PC-9 (cell line): ENCODE measurements at regions not wholly inside any gene's neighbourhood (a gene's known extent, or its start where the extent isn't known, plus 50 kb on each side); places are given as distances from the start of the nearest gene placed in this dataset.

Experiments used
- BruUV-seq: library from RNA; stranded (reverse); fragments of 400-500 nt; replicated peaks from 2 replicates; lab custom pipeline; 2021; lab: Mats Ljungman, UMichigan
- CTCF ChIA-PET: fragments of 300-600 bp; sonication (Branson Sonifier 250); formaldehyde crosslinking; loops from one replicate; lab custom pipeline; 2022; ENCODE audit warnings: antibody characterized with exemption; lab: Charles Lee
- POLR2A ChIA-PET: fragments of 300-600 bp; sonication (Branson Sonifier 250); formaldehyde crosslinking; loops from one replicate; lab custom pipeline; 2022; ENCODE audit warnings: antibody characterized with exemption; ENCODE audit not compliant: unreplicated experiment; lab: Charles Lee
- DNase-seq, 2 experiments: peaks; one replicate each; pipeline versions ENCODE4 v3.0.0 to v3.0.0-alpha.2; 2015 to 2022; ENCODE audit warnings: mixed read lengths in 1 of 2
- H2AFZ ChIP-seq: fragments of 200-600 bp; sonication (generic); 2 replicates; pipeline ENCODE4 v1.8.1; 2017; ENCODE audit warnings: antibody characterized with exemption
- H3F3A ChIP-seq: fragments of 200-600 bp; sonication (generic); 2 replicates; pipeline ENCODE4 v1.8.1; 2017; ENCODE audit warnings: antibody characterized with exemption, mild to moderate bottlenecking, low read depth; ENCODE audit not compliant: insufficient read depth
- H3K27ac ChIP-seq: fragments of 200-600 bp; sonication (generic); 2 replicates; pipeline ENCODE4 v1.6.1; 2016; ENCODE audit warnings: mixed run types
- H3K27me3 ChIP-seq: fragments of 200-600 bp; sonication (generic); 2 replicates; pipeline ENCODE4 v1.6.1; 2016; ENCODE audit warnings: low read depth, mixed run types; ENCODE audit not compliant: insufficient read depth
- H3K36me3 ChIP-seq: fragments of 200-600 bp; sonication (generic); 2 replicates; pipeline ENCODE4 v1.6.1; 2016; ENCODE audit warnings: low read depth, mixed run types
- H3K4me1 ChIP-seq: fragments of 200-600 bp; sonication (generic); replicated peaks from 2 replicates; pipeline ENCODE4 v1.6.1; 2016; ENCODE audit warnings: mixed run types; ENCODE audit not compliant: insufficient read depth
- H3K4me2 ChIP-seq: fragments of 200-600 bp; sonication (generic); 2 replicates; pipeline ENCODE4 v1.6.1; 2017; ENCODE audit warnings: mixed run types
- H3K4me3 ChIP-seq: fragments of 200-600 bp; sonication (generic); 2 replicates; pipeline ENCODE4 v1.6.1; 2016; ENCODE audit warnings: mixed run types
- H3K79me2 ChIP-seq: fragments of 200-600 bp; sonication (generic); 2 replicates; pipeline ENCODE4 v1.6.1; 2017; ENCODE audit warnings: low read depth, mixed run types
- H3K9me2 ChIP-seq: fragments of 200-600 bp; sonication (generic); 2 replicates; pipeline ENCODE4 v1.8.1; 2017; ENCODE audit warnings: mild to moderate bottlenecking; ENCODE audit not compliant: insufficient read depth
- H3K9me3 ChIP-seq: fragments of 200-600 bp; sonication (generic); 2 replicates; pipeline ENCODE4 v1.8.1; 2016; ENCODE audit warnings: low read depth; ENCODE audit not compliant: insufficient read depth
- H4K20me1 ChIP-seq: fragments of 200-600 bp; sonication (generic); 2 replicates; pipeline ENCODE4 v1.8.1; 2017; ENCODE audit not compliant: insufficient read depth
- EZH2 ChIP-seq: fragments of 200-600 bp; sonication (generic); IDR thresholded peaks from 2 replicates; pipeline ENCODE4 v1.8.0; 2017; ENCODE audit warnings: antibody characterized with exemption, low read depth
- intact Hi-C: fragments of 100-400 bp; cut with micrococcal nuclease; formaldehyde crosslinking; loops from one replicate; pipeline ENCODE4 v1.10.0; 2022; ENCODE audit not compliant: unreplicated experiment
- TF ChIP-seq, protein P1 (sequence below): fragments of 200-600 bp; sonication (generic); conservative IDR thresholded peaks from 2 replicates; pipeline ENCODE4 v1.6.1; 2017; ENCODE audit warnings: mixed run types, antibody characterized with exemption, mild to moderate bottlenecking, moderate library complexity

DNA sequence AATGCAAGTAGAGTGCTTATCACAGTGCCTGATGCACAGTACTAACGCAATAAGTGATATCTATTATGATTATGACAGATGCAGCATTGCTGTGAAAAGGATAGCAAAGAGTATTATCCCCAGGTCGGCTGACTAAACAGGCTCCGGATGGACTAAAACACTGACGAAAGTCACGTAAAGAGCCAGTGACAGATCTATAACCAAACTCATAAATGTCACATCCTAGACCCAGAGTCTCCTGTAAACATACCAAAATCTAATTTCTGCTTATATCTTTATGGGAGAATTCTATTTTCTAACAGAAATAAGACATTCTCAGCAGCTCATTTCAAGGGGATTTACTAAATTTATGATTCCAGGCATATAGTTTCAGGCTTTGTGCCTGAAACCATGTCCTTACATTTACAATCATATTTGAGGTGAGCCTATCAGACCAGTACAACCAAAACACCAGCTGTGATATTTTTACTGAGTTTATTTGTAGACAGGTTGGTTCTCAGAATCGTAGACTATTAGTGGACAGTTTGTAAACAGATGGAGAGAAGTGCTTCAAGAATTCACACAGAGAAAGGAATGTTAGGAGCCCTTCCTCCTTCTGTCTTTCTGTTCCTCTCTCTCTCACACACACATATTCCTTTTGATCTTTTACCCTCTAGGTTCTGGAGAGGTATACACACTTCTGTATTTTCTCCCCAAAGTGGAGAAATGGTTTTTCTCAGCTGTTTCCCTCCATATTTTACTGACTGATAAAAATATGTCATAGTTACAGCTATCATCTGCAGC, 52.4 kb upstream of the WDR26 start:
- no peaks in the 10 kb centered on the region for H3K36me3 ChIP-seq
- intact Hi-C loops: no loop called here
- no peaks in the 10 kb centered on the region for H3K79me2 ChIP-seq
- TF ChIP-seq EZH2: no peak
- TF ChIP-seq, protein P1, sequence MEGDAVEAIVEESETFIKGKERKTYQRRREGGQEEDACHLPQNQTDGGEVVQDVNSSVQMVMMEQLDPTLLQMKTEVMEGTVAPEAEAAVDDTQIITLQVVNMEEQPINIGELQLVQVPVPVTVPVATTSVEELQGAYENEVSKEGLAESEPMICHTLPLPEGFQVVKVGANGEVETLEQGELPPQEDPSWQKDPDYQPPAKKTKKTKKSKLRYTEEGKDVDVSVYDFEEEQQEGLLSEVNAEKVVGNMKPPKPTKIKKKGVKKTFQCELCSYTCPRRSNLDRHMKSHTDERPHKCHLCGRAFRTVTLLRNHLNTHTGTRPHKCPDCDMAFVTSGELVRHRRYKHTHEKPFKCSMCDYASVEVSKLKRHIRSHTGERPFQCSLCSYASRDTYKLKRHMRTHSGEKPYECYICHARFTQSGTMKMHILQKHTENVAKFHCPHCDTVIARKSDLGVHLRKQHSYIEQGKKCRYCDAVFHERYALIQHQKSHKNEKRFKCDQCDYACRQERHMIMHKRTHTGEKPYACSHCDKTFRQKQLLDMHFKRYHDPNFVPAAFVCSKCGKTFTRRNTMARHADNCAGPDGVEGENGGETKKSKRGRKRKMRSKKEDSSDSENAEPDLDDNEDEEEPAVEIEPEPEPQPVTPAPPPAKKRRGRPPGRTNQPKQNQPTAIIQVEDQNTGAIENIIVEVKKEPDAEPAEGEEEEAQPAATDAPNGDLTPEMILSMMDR: no peak
- 0 out of 2 replicates have a peak, but pooled peaks cover 1% of the 10 kb centered on the region for H3K9me2 ChIP-seq
- CTCF ChIA-PET: no interaction called here
- no peaks in the 10 kb centered on the region for H4K20me1 ChIP-seq
- peaks cover 32% of the 10 kb centered on the region for H3K4me1 ChIP-seq
- peaks cover 7% of the 10 kb centered on the region; the same call in 1 of the 2 replicates for H3F3A ChIP-seq
- no TSS peak for BruUV-seq
- no peak overlapping the region for H3K27ac ChIP-seq
- H2AFZ ChIP-seq: no peak overlapping the region
- no peak for DNase-seq
- no peak overlapping the region for H3K4me3 ChIP-seq
- H3K9me3 ChIP-seq: no peaks in the 10 kb centered on the region; the same call in 1 of the 2 replicates
- H3K27me3 ChIP-seq: no peaks in the 10 kb centered on the region
- no peak overlapping the region for H3K4me2 ChIP-seq
- POLR2A ChIA-PET: interaction anchor here (0.6 kb wide), 1 partner anchor 12 kb away, joined by 3 read pairs; no protein-coding TSS in a partner anchor

DNA sequence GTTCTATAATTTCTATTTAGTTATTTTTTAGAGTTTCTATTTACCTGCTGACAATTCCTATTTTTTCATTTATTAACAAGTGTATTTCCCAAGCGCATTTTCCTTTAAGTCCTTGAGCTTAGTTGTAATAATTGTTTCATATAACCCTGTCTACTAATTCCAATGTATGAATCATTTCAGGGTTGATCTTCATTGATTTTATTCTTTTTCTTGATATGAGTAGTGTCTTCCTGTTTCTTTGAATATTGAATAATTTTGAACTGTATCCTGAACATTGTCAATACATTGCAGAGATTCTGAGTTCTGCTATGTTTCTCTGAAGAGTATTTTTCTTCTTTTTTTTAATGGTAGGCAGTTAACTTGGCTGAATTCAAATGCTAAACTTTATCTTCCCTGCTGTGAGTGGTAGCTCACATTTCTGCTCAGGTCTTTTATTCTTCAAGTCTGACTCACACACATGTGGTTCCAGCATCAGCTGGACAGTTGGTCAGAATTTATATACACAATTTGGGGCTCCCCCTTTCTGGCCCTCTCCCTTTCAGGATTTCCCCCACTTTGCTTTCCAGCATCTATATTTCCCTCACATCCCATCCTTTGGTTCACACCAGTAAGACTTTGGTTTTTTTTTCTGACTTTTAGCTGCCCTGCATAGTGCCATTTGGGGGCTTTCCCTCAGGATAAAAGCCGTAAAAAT, 54.4 kb upstream of the WDR26 start:
- Histone ChIP-seq H3K36me3 (no peaks in the 10 kb centered on the region), H3F3A (no peaks in the 10 kb centered on the region), H3K79me2 (no peaks in the 10 kb centered on the region), H3K9me3 (no peaks in the 10 kb centered on the region; the same call in 1 of the 2 replicates), H3K4me1 (peaks cover 39% of the 10 kb centered on the region), H3K27ac (no peak overlapping the region; the same call in 1 of the 2 replicates), H2AFZ (no peak overlapping the region), H4K20me1 (no peaks in the 10 kb centered on the region), H3K4me2 (peak overlapping the region; percentile 19; the same call in 1 of the 2 replicates), H3K27me3 (no peaks in the 10 kb centered on the region), H3K4me3 (no peak overlapping the region), H3K9me2 (0 out of 2 replicates have a peak, but pooled peaks cover 4% of the 10 kb centered on the region)
- POLR2A ChIA-PET: interaction anchor here (0.6 kb wide), 2 partner anchors 34 to 53 kb away, joined by 3 to 7 read pairs; no protein-coding TSS in a partner anchor
- intact Hi-C loops: no loop called here
- no peak for DNase-seq
- no TSS peak for BruUV-seq
- TF ChIP-seq, protein P1: no peak
- TF ChIP-seq EZH2: no peak
- CTCF ChIA-PET: interaction anchor here (0.6 to 0.7 kb wide), 2 partner anchors 26 to 1485 kb away, joined by 4 to 5 read pairs; no protein-coding TSS in a partner anchor

DNA sequence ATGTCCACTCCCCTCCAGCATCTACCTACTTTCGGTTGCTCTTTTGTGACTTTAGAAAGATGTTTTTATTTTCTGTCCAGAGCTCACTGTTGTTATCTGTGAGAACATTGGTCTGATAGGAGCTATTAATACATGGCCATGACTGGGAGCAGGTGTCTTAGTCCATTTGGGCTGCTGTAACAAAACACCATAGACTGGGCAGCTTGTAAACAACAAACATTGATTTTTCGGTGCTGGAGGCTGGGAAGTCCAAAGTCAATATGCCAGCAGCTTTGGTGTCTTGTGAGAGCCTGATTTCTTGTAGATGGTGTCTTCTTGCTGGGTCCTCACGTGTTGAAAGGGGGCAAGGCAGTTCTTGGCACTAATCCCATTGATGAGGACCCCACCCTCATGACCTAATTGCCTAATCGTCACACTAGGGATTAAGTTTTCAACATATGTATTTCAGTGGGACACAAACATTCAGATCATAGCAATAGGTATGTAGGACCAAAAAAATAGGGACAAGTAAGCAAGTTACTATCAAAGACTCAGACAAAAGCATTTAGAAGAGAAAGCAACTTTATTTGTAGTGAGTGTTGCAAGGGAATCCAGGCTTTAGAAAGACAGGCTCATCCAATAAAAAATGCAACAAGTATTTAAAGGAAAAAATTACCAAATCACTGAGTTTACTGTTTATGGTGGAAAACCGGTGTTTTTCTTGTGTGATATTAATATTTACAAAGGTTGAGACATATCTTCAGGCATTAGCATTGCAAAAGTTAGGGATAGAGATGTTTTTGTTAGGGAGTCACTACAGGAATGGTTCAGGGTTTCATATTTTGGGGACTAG, 55.2 kb upstream of the WDR26 start:
- Histone ChIP-seq H3K4me1 (peaks cover 45% of the 10 kb centered on the region), H3K9me2 (0 out of 2 replicates have a peak, but pooled peaks cover 4% of the 10 kb centered on the region), H4K20me1 (no peaks in the 10 kb centered on the region), H3K9me3 (no peaks in the 10 kb centered on the region; the same call in 1 of the 2 replicates), H3K4me3 (no peak overlapping the region), H3K27ac (no peak overlapping the region), H3F3A (no peaks in the 10 kb centered on the region), H3K27me3 (no peaks in the 10 kb centered on the region), H2AFZ (no peak overlapping the region), H3K36me3 (no peaks in the 10 kb centered on the region), H3K79me2 (no peaks in the 10 kb centered on the region), H3K4me2 (no peak overlapping the region)
- ChIA-PET POLR2A (no interaction called here), CTCF (interaction anchor here (0.6 to 0.7 kb wide), 3 partner anchors 27 to 1484 kb away, joined by 3 to 5 read pairs (median 4); no protein-coding TSS in a partner anchor)
- TF ChIP-seq, protein P1: no peak
- no peak for TF ChIP-seq EZH2
- no TSS peak for BruUV-seq
- no peak for DNase-seq
- intact Hi-C loops: no loop called here
